HL-60 (cell line): ENCODE measurements at regions not wholly inside any gene's neighbourhood (a gene's known extent, or its start where the extent isn't known, plus 50 kb on each side); places are given as distances from the start of the nearest gene placed in this dataset.
"Not testable (repeated sequence)": the region's sequence is repeated elsewhere in the genome, so short reads cannot be mapped to it uniquely, and the experiment has no call there.

Experiments
- DNase-seq, 2 experiments: peaks; one replicate each; pipeline ENCODE4 v3.0.0-alpha.2; 2010 to 2020; ENCODE audit warnings: low read depth in 1 of 2, low spot score in 1 of 2
- H3K27ac ChIP-seq: fragments of 250-450 bp; sonication (Bioruptor Pico); replicated peaks from 2 replicates; pipeline ENCODE4 v1.5.1; 2020; ENCODE audit warnings: mild to moderate bottlenecking, moderate library complexity
- H3K27me3 ChIP-seq: fragments of 250-450 bp; sonication (Bioruptor Pico); 2 replicates; pipeline ENCODE4 v1.5.1; 2021; ENCODE audit warnings: mild to moderate bottlenecking, moderate library complexity; ENCODE audit not compliant: insufficient read depth, poor library complexity, severe bottlenecking
- H3K4me3 ChIP-seq: replicated peaks from 2 replicates; pipeline ENCODE4 v1.5.1; 2011; ENCODE audit warnings: mild to moderate bottlenecking, control low read depth, low read length; ENCODE audit not compliant: insufficient read depth
- CTCF ChIP-seq: IDR thresholded peaks from one replicate; pipeline ENCODE4 v1.5.1; 2011; ENCODE audit warnings: low read length, control low read depth, inconsistent platforms; ENCODE audit not compliant: insufficient read depth
- GABPA ChIP-seq: IDR thresholded peaks from 2 replicates; pipeline ENCODE4 v1.6.1; 2012; ENCODE audit warnings: low read depth
- POLR2AphosphoS5 ChIP-seq: IDR thresholded peaks from 2 replicates; pipeline ENCODE4 v1.6.1; 2012; ENCODE audit warnings: low read depth
- REST ChIP-seq: IDR thresholded peaks from 2 replicates; pipeline ENCODE4 v1.6.1; 2012; ENCODE audit warnings: low read depth; ENCODE audit not compliant: insufficient replicate concordance
- SPI1 ChIP-seq: IDR thresholded peaks from 2 replicates; pipeline ENCODE4 v1.6.1; 2012; ENCODE audit warnings: low read depth, mild to moderate bottlenecking, borderline replicate concordance

- Histone ChIP-seq H3K27me3 (no peaks in the 10 kb centered on the region), H3K4me3 (no peak overlapping the region), H3K27ac (no peak overlapping the region)
- TF ChIP-seq GABPA (no peak), CTCF (no peak), POLR2AphosphoS5 (no peak), SPI1 (no peak), REST (no peak)
- DNase-seq: no peak
Measured at GRCh38 chr2:124983595-124983994, 958.5 kb downstream of the CNTNAP5 start.

GRCh38 chr2:124985270-124985669 lies 960.2 kb downstream of the CNTNAP5 start:
- TF ChIP-seq CTCF (no peak), REST (no peak), GABPA (no peak), POLR2AphosphoS5 (no peak), SPI1 (no peak)
- Histone ChIP-seq H3K27ac (no peak overlapping the region), H3K27me3 (no peaks in the 10 kb centered on the region), H3K4me3 (no peak overlapping the region)
- DNase-seq: no peak

GRCh38 chr2:124986136-124986535 lies 961.0 kb downstream of the CNTNAP5 start:
- DNase-seq: no peak
- no peak overlapping the region for H3K27ac ChIP-seq
- no peaks in the 10 kb centered on the region for H3K27me3 ChIP-seq
- no peak overlapping the region for H3K4me3 ChIP-seq
- TF ChIP-seq GABPA (no peak), POLR2AphosphoS5 (no peak), CTCF (no peak), SPI1 (no peak), REST (no peak)

- not testable (repeated sequence) for H3K27ac ChIP-seq, DNase-seq, H3K4me3 ChIP-seq, H3K27me3 ChIP-seq
Measured at GRCh38 chr2:124986870-124987269, 961.8 kb downstream of the CNTNAP5 start.

- not testable (repeated sequence) for H3K27ac ChIP-seq, DNase-seq, H3K4me3 ChIP-seq, H3K27me3 ChIP-seq
Measured at GRCh38 chr2:124987436-124987835, 962.3 kb downstream of the CNTNAP5 start.
